Stomach (tissue), 8 donors: ENCODE measurements at regions not wholly inside any gene's neighbourhood (a gene's known extent, or its start where the extent isn't known, plus 50 kb on each side); places are given as distances from the start of the nearest gene placed in this dataset.

ENCODE experiments used
- DNase-seq, 2 donors: peaks; one replicate each; pipeline versions ENCODE4 v3.0.0 to v3.0.0-alpha.2; 2013 to 2019
- H3K27ac ChIP-seq, 5 donors: fragments of 200-600 bp in 4 of 5; sonication (generic) in 4 of 5; one replicate each; pipeline ENCODE4 v1.5.1; 2013 to 2019; ENCODE audit warnings: mild to moderate bottlenecking in 1 of 5, moderate library complexity in 1 of 5
- H3K27me3 ChIP-seq, 3 donors: fragments of 200-600 bp; sonication (generic); one replicate each; pipeline ENCODE4 v1.5.1; 2017 to 2019; ENCODE audit warnings: mixed run types in 1 of 3
- H3K36me3 ChIP-seq, 4 donors: fragments of 200-600 bp; sonication (generic); 1 replicate in 3 of 4; 2 replicates in 1 of 4; pipeline ENCODE4 v1.5.1; 2016 to 2019
- H3K4me1 ChIP-seq, 4 donors: fragments of 200-600 bp; sonication (generic); one replicate each; pipeline ENCODE4 v1.5.1; 2016 to 2019
- H3K4me3 ChIP-seq, 4 donors: fragments of 200-600 bp; sonication (generic) in 3 of 4; one replicate each; pipeline ENCODE4 v1.5.1; 2016 to 2019; ENCODE audit warnings: mild to moderate bottlenecking in 1 of 4
- H3K9me3 ChIP-seq, 4 donors: fragments of 200-600 bp; sonication (generic); one replicate each; pipeline ENCODE4 v1.5.1; 2016 to 2019
- CTCF ChIP-seq, 7 experiments: fragments of 450-650 bp in 4 of 7; fragments of 200-600 bp in 3 of 7; sonication (generic) in 3 of 7; IDR thresholded peaks; one replicate each; pipeline ENCODE4 v1.5.1; 2016 to 2019; ENCODE audit warnings: antibody characterized with exemption in 7 of 7, control low read depth in 2 of 7, mild to moderate bottlenecking in 1 of 7
- EP300 ChIP-seq: sonication (generic); formaldehyde crosslinking; IDR thresholded peaks from one replicate; pipeline ENCODE4 v1.6.1; 2017; ENCODE audit warnings: antibody characterized with exemption
- POLR2A ChIP-seq, 4 donors: fragments of 450-650 bp; IDR thresholded peaks; one replicate each; pipeline ENCODE4 v1.6.1; 2016; ENCODE audit warnings: antibody characterized with exemption in 4 of 4, control low read depth in 2 of 4, mild to moderate bottlenecking in 1 of 4, moderate library complexity in 1 of 4
- POLR2AphosphoS5 ChIP-seq, 3 donors: sonication (generic); formaldehyde crosslinking; IDR thresholded peaks; one replicate each; pipeline ENCODE4 v1.6.1; 2016; ENCODE audit warnings: antibody characterized with exemption in 3 of 3
- WGBS, 5 donors: extraction: QIAGEN DNeasy Blood & Tissue Kit in 3 of 5; methylation state at CpG; one replicate each; pipeline versions ENCODE4 v1.1.5 to v1.1.7; 2013 to 2018; 5-methylcytosine and 5-hydroxymethylcytosine counted together
- intact Hi-C: fragments of 100-400 bp; cut with DNase I; formaldehyde crosslinking; loops from one replicate; pipeline ENCODE4 v1.15.1; 2023; ENCODE audit warnings: low total_unique reads
- donor health status: healthy with polysubstance abuse.
- donor health status: Bipolar disorder and iron deficiency.
- donor health status: healthy.

- TF ChIP-seq POLR2A (IDR thresholded peaks at IDR 0.05) (no peak), CTCF (IDR thresholded peaks at IDR 0.05) (no peak), EP300 (no peak), POLR2AphosphoS5 (IDR thresholded peaks at IDR 0.05) (no peak)
- no peak overlapping the region for H3K27ac ChIP-seq
- no peaks in the 10 kb centered on the region for H3K27me3 ChIP-seq
- no peaks in the 10 kb centered on the region for H3K36me3 ChIP-seq
- DNase-seq = no peak
- H3K4me1 ChIP-seq = no peaks in the 10 kb centered on the region
- H3K9me3 ChIP-seq = no peaks in the 10 kb centered on the region
- no peak overlapping the region for H3K4me3 ChIP-seq
- intact Hi-C loops = no loop called here
- 47 to 67% (median 54%) methylated on average over 2 of the region's 2 CpGs for WGBS, 5 donors
These were observed 214.8 kb downstream of the ISL1 start for GRCh38 chr5:51598026-51598425.

- Histone ChIP-seq H3K27ac (no peak overlapping the region), H3K4me1 (no peaks in the 10 kb centered on the region), H3K4me3 (no peak overlapping the region), H3K27me3 (no peaks in the 10 kb centered on the region), H3K36me3 (no peaks in the 10 kb centered on the region), H3K9me3 (no peaks in the 10 kb centered on the region)
- peak in 1 of 2 donors; percentile 21 for DNase-seq
- WGBS, 5 donors = 58 to 96% (median 88%) methylated on average over 1 of the region's 1 CpG
- intact Hi-C loops = no loop called here
- TF ChIP-seq EP300 (no peak), CTCF (IDR thresholded peaks at IDR 0.05) (no peak), POLR2A (IDR thresholded peaks at IDR 0.05) (no peak), POLR2AphosphoS5 (IDR thresholded peaks at IDR 0.05) (no peak)
These were observed 216.3 kb downstream of the ISL1 start for GRCh38 chr5:51599587-51599986.

GRCh38 chr5:51604324-51604723 is 221.1 kb downstream of the ISL1 start:
- Histone ChIP-seq H3K27ac (no peak overlapping the region), H3K27me3 (no peaks in the 10 kb centered on the region), H3K4me3 (no peak overlapping the region), H3K4me1 (no peaks in the 10 kb centered on the region), H3K9me3 (no peaks in the 10 kb centered on the region), H3K36me3 (no peaks in the 10 kb centered on the region)
- intact Hi-C loops = no loop called here
- 48 to 90% (median 82%) methylated on average over 1 of the region's 1 CpG for WGBS, 5 donors
- TF ChIP-seq EP300 (no peak), POLR2A (IDR thresholded peaks at IDR 0.05) (no peak), CTCF (IDR thresholded peaks at IDR 0.05) (no peak), POLR2AphosphoS5 (IDR thresholded peaks at IDR 0.05) (no peak)
- no peak for DNase-seq

GRCh38 chr5:51606921-51607320 is 223.7 kb downstream of the ISL1 start:
- 86 to 91% (median 89%) methylated on average over 5 of the region's 5 CpGs for WGBS, 5 donors

More at GRCh38 chr5:51606921-51607320, 223.7 kb downstream of the ISL1 start:
- H3K4me3 ChIP-seq = no peak overlapping the region
- no peaks in the 10 kb centered on the region for H3K27me3 ChIP-seq
- DNase-seq = no peak
- TF ChIP-seq POLR2A (IDR thresholded peaks at IDR 0.05) (no peak), CTCF (IDR thresholded peaks at IDR 0.05) (no peak), POLR2AphosphoS5 (IDR thresholded peaks at IDR 0.05) (no peak), EP300 (no peak)
- no peaks in the 10 kb centered on the region for H3K9me3 ChIP-seq
- no peak overlapping the region for H3K27ac ChIP-seq
- H3K4me1 ChIP-seq = no peaks in the 10 kb centered on the region
- intact Hi-C loops = no loop called here
- H3K36me3 ChIP-seq = no peaks in the 10 kb centered on the region
